Thyroid gland (tissue), 4 donors: ENCODE measurements at regions not wholly inside any gene's neighbourhood (a gene's known extent, or its start where the extent isn't known, plus 50 kb on each side); places are given as distances from the start of the nearest gene placed in this dataset.

Experiments
- DNase-seq, 2 donors: peaks; one replicate each; pipeline ENCODE4 v3.0.0-alpha.2; 2019
- H3K27ac ChIP-seq, 3 donors: fragments of 200-600 bp; sonication (generic); 1 replicate in 2 of 3; 2 replicates in 1 of 3; pipeline ENCODE4 v1.5.1; 2016 to 2019; ENCODE audit warnings: mild to moderate bottlenecking in 1 of 3, moderate library complexity in 1 of 3
- H3K27me3 ChIP-seq: fragments of 200-600 bp; sonication (generic); one replicate; pipeline ENCODE4 v1.5.1; 2019
- H3K36me3 ChIP-seq, 2 donors: fragments of 200-600 bp; sonication (generic); one replicate each; pipeline ENCODE4 v1.5.1; 2016 to 2019
- H3K4me1 ChIP-seq, 2 donors: fragments of 200-600 bp; sonication (generic); one replicate each; pipeline ENCODE4 v1.5.1; 2017 to 2019
- H3K4me3 ChIP-seq, 3 donors: fragments of 200-600 bp; sonication (generic); replicated peaks in 1 of 3; 1 replicate in 2 of 3; 2 replicates in 1 of 3; pipeline ENCODE4 v1.5.1; 2016; ENCODE audit warnings: mild to moderate bottlenecking in 1 of 3
- H3K9me3 ChIP-seq: fragments of 200-600 bp; sonication (generic); one replicate; pipeline ENCODE4 v1.5.1; 2017
- CTCF ChIP-seq, 6 experiments: fragments of 200-600 bp in 3 of 6; fragments of 450-650 bp in 3 of 6; sonication (generic) in 3 of 6; IDR thresholded peaks; one replicate each; pipeline ENCODE4 v1.5.1; 2016 to 2019; ENCODE audit warnings: antibody characterized with exemption in 6 of 6, mild to moderate bottlenecking in 2 of 6, inconsistent platforms in 1 of 6, moderate library complexity in 1 of 6
- POLR2A ChIP-seq, 2 donors: fragments of 450-650 bp; IDR thresholded peaks; one replicate each; pipeline ENCODE4 v1.6.1; 2017; ENCODE audit warnings: antibody characterized with exemption in 2 of 2, mild to moderate bottlenecking in 2 of 2, moderate library complexity in 1 of 2
- WGBS, 2 donors: methylation state at CpG; one replicate each; pipeline ENCODE4 v1.1.5; 2017; 5-methylcytosine and 5-hydroxymethylcytosine counted together
- intact Hi-C: fragments of 100-400 bp; cut with DNase I; formaldehyde crosslinking; loops from one replicate; pipeline ENCODE4 v1.15.1; 2023

- 81 to 85% methylated on average over 3 of the region's 3 CpGs for WGBS, 2 donors
- Histone ChIP-seq H3K36me3 (no peaks in the 10 kb centered on the region), H3K27me3 (no peaks in the 10 kb centered on the region), H3K4me1 (no peaks in the 10 kb centered on the region), H3K9me3 (no peaks in the 10 kb centered on the region), H3K4me3 (no peak overlapping the region), H3K27ac (no peak overlapping the region)
- intact Hi-C loops: no loop called here
- TF ChIP-seq POLR2A (IDR thresholded peaks at IDR 0.05) (no peak), CTCF (IDR thresholded peaks at IDR 0.05) (no peak)
- DNase-seq: no peak
These were observed 1356.6 kb upstream of the ADGRL2 start for GRCh38 chr1:80444171-80444570.

- H3K27me3 ChIP-seq: no peaks in the 10 kb centered on the region
- H3K36me3 ChIP-seq: no peaks in the 10 kb centered on the region
- no peaks in the 10 kb centered on the region for H3K4me1 ChIP-seq
- WGBS, 2 donors: 80 to 83% methylated on average over 7 of the region's 7 CpGs
- intact Hi-C loops: no loop called here
- H3K9me3 ChIP-seq: no peaks in the 10 kb centered on the region
- no peak overlapping the region for H3K4me3 ChIP-seq
- TF ChIP-seq POLR2A (IDR thresholded peaks at IDR 0.05) (no peak), CTCF (IDR thresholded peaks at IDR 0.05) (no peak)
- DNase-seq: no peak
- no peak overlapping the region for H3K27ac ChIP-seq
These were observed 1359.1 kb upstream of the ADGRL2 start for GRCh38 chr1:80441664-80442063.

- Histone ChIP-seq H3K4me3 (no peak overlapping the region), H3K36me3 (no peaks in the 10 kb centered on the region), H3K27ac (no peak overlapping the region), H3K4me1 (no peaks in the 10 kb centered on the region), H3K9me3 (no peaks in the 10 kb centered on the region), H3K27me3 (no peaks in the 10 kb centered on the region)
- 88% methylated on average over 1 of the region's 1 CpG for WGBS, 2 donors
- intact Hi-C loops: no loop called here
- no peak for DNase-seq
- TF ChIP-seq POLR2A (IDR thresholded peaks at IDR 0.05) (no peak), CTCF (IDR thresholded peaks at IDR 0.05) (no peak)
These were observed 1363.9 kb upstream of the ADGRL2 start for GRCh38 chr1:80436851-80437250.

GRCh38 chr1:80427881-80428280 is 1372.9 kb upstream of the ADGRL2 start:
- H3K36me3 ChIP-seq: no peaks in the 10 kb centered on the region
- no peak overlapping the region for H3K27ac ChIP-seq
- no peak for TF ChIP-seq POLR2A (IDR thresholded peaks at IDR 0.05)
- TF ChIP-seq CTCF (IDR thresholded peaks at IDR 0.05): no peak
- H3K4me3 ChIP-seq: no peak overlapping the region
- H3K4me1 ChIP-seq: no peaks in the 10 kb centered on the region
- no peaks in the 10 kb centered on the region for H3K9me3 ChIP-seq
- intact Hi-C loops: no loop called here
- WGBS, 2 donors: 95% methylated on average over 3 of the region's 3 CpGs
- no peaks in the 10 kb centered on the region for H3K27me3 ChIP-seq
- DNase-seq: no peak

- TF ChIP-seq CTCF (IDR thresholded peaks at IDR 0.05) (no peak), POLR2A (IDR thresholded peaks at IDR 0.05) (no peak)
- H3K4me3 ChIP-seq: no peak overlapping the region
- H3K4me1 ChIP-seq: no peaks in the 10 kb centered on the region
- no peaks in the 10 kb centered on the region for H3K27me3 ChIP-seq
- 88 to 91% methylated on average over 1 of the region's 1 CpG for WGBS, 2 donors
- no peaks in the 10 kb centered on the region for H3K36me3 ChIP-seq
- H3K9me3 ChIP-seq: no peaks in the 10 kb centered on the region
- no peak overlapping the region for H3K27ac ChIP-seq
- no peak for DNase-seq
- intact Hi-C loops: no loop called here
These were observed 1376.5 kb upstream of the ADGRL2 start for GRCh38 chr1:80424249-80424648.
